ENCODE measurements at regions not wholly inside any gene's neighbourhood (a gene's known extent, or its start where the extent isn't known, plus 50 kb on each side); places are given as distances from the start of the nearest gene placed in this dataset.

GRCh38 chr15:25061808-25062550 lies 107.2 kb downstream of the SNRPN start:
- H3K27me3 ChIP-seq (ENCODE audit: insufficient read depth, low read length): no peaks in the 10 kb centered on the region
- peaks cover 31% of the 10 kb centered on the region for H3K36me3 ChIP-seq (ENCODE audit: insufficient read depth, low read length)
- no peaks in the 10 kb centered on the region for H3K79me2 ChIP-seq (ENCODE audit: insufficient read depth, low read length)
- Mint-ChIP-seq H3K4me1 (ENCODE audit: low read depth, unreplicated experiment) (no peaks in the 10 kb centered on the region), H3K9me3 (ENCODE audit: unreplicated experiment) (peaks cover 96% of the 10 kb centered on the region), H3K36me3 (ENCODE audit: low read depth, unreplicated experiment) (peaks cover 98% of the 10 kb centered on the region), H3K27me3 (ENCODE audit: low read depth, unreplicated experiment) (no peaks in the 10 kb centered on the region), H3K27ac (ENCODE audit: unreplicated experiment) (no peak overlapping the region), H3K4me3 (ENCODE audit: unreplicated experiment) (no peak overlapping the region)
- no peak overlapping the region for H2AFZ ChIP-seq (ENCODE audit: low read depth, low read length)
- peaks cover 7% of the 10 kb centered on the region for H4K20me1 ChIP-seq (ENCODE audit: insufficient read depth, low read length)
- no peak overlapping the region for H3K9ac ChIP-seq (ENCODE audit: low read length)
- peaks cover 100% of the 10 kb centered on the region for H3K9me3 ChIP-seq (ENCODE audit: insufficient read depth, low read depth, low read length)
- no peak for FAIRE-seq
- H3K4me3 ChIP-seq (ENCODE audit: insufficient read depth, low read depth, low read length): no peak overlapping the region
- no peaks in the 10 kb centered on the region for H3K4me1 ChIP-seq (ENCODE audit: insufficient read depth, low read length)
- H3K4me2 ChIP-seq (ENCODE audit: low read length): no peak overlapping the region
- TF ChIP-seq, protein P1, sequence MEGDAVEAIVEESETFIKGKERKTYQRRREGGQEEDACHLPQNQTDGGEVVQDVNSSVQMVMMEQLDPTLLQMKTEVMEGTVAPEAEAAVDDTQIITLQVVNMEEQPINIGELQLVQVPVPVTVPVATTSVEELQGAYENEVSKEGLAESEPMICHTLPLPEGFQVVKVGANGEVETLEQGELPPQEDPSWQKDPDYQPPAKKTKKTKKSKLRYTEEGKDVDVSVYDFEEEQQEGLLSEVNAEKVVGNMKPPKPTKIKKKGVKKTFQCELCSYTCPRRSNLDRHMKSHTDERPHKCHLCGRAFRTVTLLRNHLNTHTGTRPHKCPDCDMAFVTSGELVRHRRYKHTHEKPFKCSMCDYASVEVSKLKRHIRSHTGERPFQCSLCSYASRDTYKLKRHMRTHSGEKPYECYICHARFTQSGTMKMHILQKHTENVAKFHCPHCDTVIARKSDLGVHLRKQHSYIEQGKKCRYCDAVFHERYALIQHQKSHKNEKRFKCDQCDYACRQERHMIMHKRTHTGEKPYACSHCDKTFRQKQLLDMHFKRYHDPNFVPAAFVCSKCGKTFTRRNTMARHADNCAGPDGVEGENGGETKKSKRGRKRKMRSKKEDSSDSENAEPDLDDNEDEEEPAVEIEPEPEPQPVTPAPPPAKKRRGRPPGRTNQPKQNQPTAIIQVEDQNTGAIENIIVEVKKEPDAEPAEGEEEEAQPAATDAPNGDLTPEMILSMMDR (IDR thresholded peaks at IDR 0.05; ENCODE audit: insufficient read depth, low read depth, low read length): no peak
- TF ChIP-seq EZH2 (IDR thresholded peaks at IDR 0.05; ENCODE audit: insufficient read depth, low read length): no peak
- H3K27ac ChIP-seq (ENCODE audit: low read depth, low read length): no peak overlapping the region
- no peak for DNase-seq (ENCODE audit: low read depth)

DNA sequence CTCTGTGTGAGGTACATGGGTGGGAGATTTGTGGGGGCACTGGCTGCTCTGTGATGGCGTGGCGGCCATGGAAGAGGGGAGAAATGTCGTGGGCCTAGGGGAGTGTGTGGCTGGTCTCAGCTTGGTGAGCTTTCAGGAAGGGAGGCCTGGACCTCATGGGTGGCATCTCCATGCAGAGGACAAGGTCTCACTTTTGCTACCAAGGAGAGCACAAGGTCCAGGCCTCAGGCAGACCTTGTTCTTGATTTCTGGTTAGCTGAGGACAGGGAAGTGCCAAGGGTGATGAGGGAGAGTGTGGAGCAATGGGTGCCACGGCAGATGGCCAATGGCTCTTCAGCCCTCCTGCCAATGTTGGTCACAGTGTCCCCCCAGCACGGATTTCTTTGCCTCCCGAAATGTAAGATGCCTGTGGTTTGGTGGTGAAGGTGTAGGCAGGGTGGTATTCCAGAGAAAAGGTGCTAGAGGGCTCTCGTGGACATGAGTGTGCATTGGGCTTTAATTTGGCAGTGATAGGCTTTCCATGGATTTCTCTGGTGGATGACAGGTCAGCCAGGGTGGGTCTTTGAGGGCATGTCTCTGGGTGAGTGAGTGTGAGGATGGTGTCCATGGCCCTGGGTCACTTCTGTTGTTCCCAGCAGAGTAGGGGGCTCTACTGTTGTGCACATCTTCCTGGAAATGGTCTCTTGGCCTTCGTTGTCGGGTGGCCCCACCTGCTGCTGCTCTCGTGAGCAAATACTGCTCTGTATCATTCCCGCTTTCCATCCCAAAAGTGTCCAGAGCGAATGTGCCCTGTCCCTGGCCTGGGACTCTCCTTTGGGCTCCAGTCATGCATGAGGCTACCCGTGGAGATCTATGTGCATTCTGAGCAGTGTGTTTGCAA lies 108.0 kb downstream of the SNRPN start:
- Histone ChIP-seq H3K4me2 (ENCODE audit: low read length) (no peak overlapping the region), H3K79me2 (ENCODE audit: insufficient read depth, low read length) (no peaks in the 10 kb centered on the region), H3K4me1 (ENCODE audit: insufficient read depth, low read length) (no peaks in the 10 kb centered on the region), H3K36me3 (ENCODE audit: insufficient read depth, low read length) (peaks cover 35% of the 10 kb centered on the region), H3K4me3 (ENCODE audit: insufficient read depth, low read depth, low read length) (peak overlapping the region; percentile 28), H2AFZ (ENCODE audit: low read depth, low read length) (no peak overlapping the region), H4K20me1 (ENCODE audit: insufficient read depth, low read length) (peaks cover 7% of the 10 kb centered on the region), H3K27me3 (ENCODE audit: insufficient read depth, low read length) (no peaks in the 10 kb centered on the region), H3K27ac (ENCODE audit: low read depth, low read length) (no peak overlapping the region), H3K9me3 (ENCODE audit: insufficient read depth, low read depth, low read length) (peaks cover 100% of the 10 kb centered on the region), H3K9ac (ENCODE audit: low read length) (no peak overlapping the region)
- DNase-seq (ENCODE audit: low read depth) (no peak), FAIRE-seq (no peak)
- Mint-ChIP-seq H3K4me1 (ENCODE audit: low read depth, unreplicated experiment) (no peaks in the 10 kb centered on the region), H3K36me3 (ENCODE audit: low read depth, unreplicated experiment) (peaks cover 100% of the 10 kb centered on the region), H3K9me3 (ENCODE audit: unreplicated experiment) (peaks cover 98% of the 10 kb centered on the region), H3K27me3 (ENCODE audit: low read depth, unreplicated experiment) (no peaks in the 10 kb centered on the region), H3K4me3 (ENCODE audit: unreplicated experiment) (no peak overlapping the region), H3K27ac (ENCODE audit: unreplicated experiment) (peak overlapping the region; percentile 53)
- TF ChIP-seq, protein P1 (IDR thresholded peaks at IDR 0.05; ENCODE audit: insufficient read depth, low read depth, low read length): no peak
- no peak for TF ChIP-seq EZH2 (IDR thresholded peaks at IDR 0.05; ENCODE audit: insufficient read depth, low read length)

Measured in astrocyte (in vitro differentiated cells and primary cell).